Liver (tissue), 8 donors: ENCODE measurements at regions not wholly inside any gene's neighbourhood (a gene's known extent, or its start where the extent isn't known, plus 50 kb on each side); places are given as distances from the start of the nearest gene placed in this dataset.

Source experiments
- DNase-seq: peaks from one replicate; pipeline ENCODE4 v3.0.0-alpha.2; 2017; ENCODE audit warnings: low spot score
- H3K27ac ChIP-seq, 2 donors: one replicate each; pipeline ENCODE4 v1.7.0; 2013; ENCODE audit warnings: inconsistent platforms in 2 of 2, low read length in 2 of 2, control low read depth in 1 of 2, low read depth in 1 of 2, mild to moderate bottlenecking in 1 of 2
- H3K27me3 ChIP-seq, 4 donors: one replicate each; pipeline versions ENCODE4 v1.6.1 to v1.7.0; 2013; ENCODE audit warnings: low read length in 3 of 4, inconsistent platforms in 1 of 4, mild to moderate bottlenecking in 1 of 4, moderate library complexity in 1 of 4; ENCODE audit not compliant: control insufficient read depth in 4 of 4, insufficient read depth in 4 of 4
- H3K36me3 ChIP-seq, 4 donors: one replicate each; pipeline versions ENCODE4 v1.6.1 to v1.7.0; 2013; ENCODE audit warnings: low read length in 3 of 4, mild to moderate bottlenecking in 3 of 4, low read depth in 1 of 4, moderate library complexity in 1 of 4; ENCODE audit not compliant: control insufficient read depth in 4 of 4, insufficient read depth in 3 of 4
- H3K4me1 ChIP-seq, 4 donors: one replicate each; pipeline versions ENCODE4 v1.6.1 to v1.7.0; 2013; ENCODE audit warnings: low read length in 3 of 4, mild to moderate bottlenecking in 3 of 4, moderate library complexity in 1 of 4; ENCODE audit not compliant: control insufficient read depth in 4 of 4, insufficient read depth in 4 of 4
- H3K4me3 ChIP-seq, 3 donors: one replicate each; pipeline versions ENCODE4 v1.6.1 to v1.7.0; 2013; ENCODE audit warnings: low read length in 3 of 3, control low read depth in 1 of 3, low read depth in 1 of 3, mild to moderate bottlenecking in 1 of 3
- H3K9ac ChIP-seq, 2 donors: one replicate each; pipeline ENCODE4 v1.7.0; 2013; ENCODE audit warnings: low read length in 2 of 2, mild to moderate bottlenecking in 2 of 2, moderate library complexity in 2 of 2, control low read depth in 1 of 2, low read depth in 1 of 2
- H3K9me3 ChIP-seq, 4 donors: one replicate each; pipeline versions ENCODE4 v1.6.1 to v1.7.0; 2013; ENCODE audit warnings: low read length in 3 of 4; ENCODE audit not compliant: control insufficient read depth in 4 of 4
- CTCF ChIP-seq: fragments of 150-350 bp; IDR thresholded peaks from 2 replicates; pipeline ENCODE4 v1.5.1; 2017; ENCODE audit warnings: improper control_type of control experiment, low read depth, low read length; ENCODE audit not compliant: missing input control
- EGR1 ChIP-seq, 2 donors: IDR thresholded peaks; 2 replicates each; pipeline ENCODE4 v1.6.1; 2016 to 2018; ENCODE audit warnings: antibody characterized with exemption in 2 of 2, low read depth in 2 of 2
- FOXA1 ChIP-seq: IDR thresholded peaks from 2 replicates; pipeline ENCODE4 v1.6.1; 2016; ENCODE audit warnings: antibody characterized with exemption
- FOXA2 ChIP-seq: IDR thresholded peaks from 2 replicates; pipeline ENCODE4 v1.6.1; 2016; ENCODE audit warnings: antibody characterized with exemption
- GABPA ChIP-seq, 2 donors: IDR thresholded peaks in 1 of 2; conservative IDR thresholded peaks in 1 of 2; 2 replicates each; pipeline ENCODE4 v1.6.1; 2016; ENCODE audit warnings: antibody characterized with exemption in 2 of 2, mild to moderate bottlenecking in 1 of 2, moderate library complexity in 1 of 2
- HNF4A ChIP-seq, 2 donors: conservative IDR thresholded peaks; 2 replicates each; pipeline ENCODE4 v1.6.1; 2016; ENCODE audit warnings: antibody characterized with exemption in 2 of 2, mild to moderate bottlenecking in 2 of 2
- JUND ChIP-seq, 2 donors: IDR thresholded peaks; 2 replicates each; pipeline ENCODE4 v1.6.1; 2016; ENCODE audit warnings: antibody characterized with exemption in 2 of 2
- MAX ChIP-seq: IDR thresholded peaks from 2 replicates; pipeline ENCODE4 v1.6.1; 2016; ENCODE audit warnings: antibody characterized with exemption
- NR2F2 ChIP-seq: IDR thresholded peaks from 2 replicates; pipeline ENCODE4 v1.6.1; 2016; ENCODE audit warnings: antibody characterized with exemption
- RAD21 ChIP-seq, 2 donors: IDR thresholded peaks; 2 replicates each; pipeline ENCODE4 v1.6.1; 2016; ENCODE audit warnings: antibody characterized with exemption in 2 of 2, mild to moderate bottlenecking in 2 of 2
- REST ChIP-seq: IDR thresholded peaks from 2 replicates; pipeline ENCODE4 v1.6.1; 2016; ENCODE audit warnings: antibody characterized with exemption, mild to moderate bottlenecking
- RXRA ChIP-seq, 2 donors: IDR thresholded peaks; 2 replicates each; pipeline ENCODE4 v1.6.1; 2017 to 2018; ENCODE audit warnings: antibody characterized with exemption in 2 of 2, mild to moderate bottlenecking in 1 of 2
- SP1 ChIP-seq: IDR thresholded peaks from 2 replicates; pipeline ENCODE4 v1.6.1; 2018; ENCODE audit warnings: antibody characterized with exemption, mild to moderate bottlenecking
- TAF1 ChIP-seq: conservative IDR thresholded peaks from 2 replicates; pipeline ENCODE4 v1.6.1; 2016; ENCODE audit warnings: antibody characterized with exemption, mild to moderate bottlenecking
- YY1 ChIP-seq: IDR thresholded peaks from 2 replicates; pipeline ENCODE4 v1.6.1; 2016; ENCODE audit warnings: antibody characterized with exemption, mild to moderate bottlenecking
- WGBS: extraction: QIAGEN DNeasy Blood & Tissue Kit; methylation state at CpG from one replicate; pipeline ENCODE4 v1.1.7; 2013; 5-methylcytosine and 5-hydroxymethylcytosine counted together
- TF ChIP-seq, protein P1 (sequence below): IDR thresholded peaks from 2 replicates; pipeline ENCODE4 v1.6.1; 2016; ENCODE audit warnings: antibody characterized with exemption
- TF ChIP-seq, protein P2 (sequence below): IDR thresholded peaks from 2 replicates; pipeline ENCODE4 v1.6.1; 2016; ENCODE audit warnings: antibody characterized with exemption
- donor health status: healthy.
- donor health status: healthy.
- donor health status: healthy.
- donor health status: healthy.
- donor health status: healthy.

GRCh38 chr1:240706150-240706935, 94.4 kb upstream of the GREM2 start:
- no peaks in the 10 kb centered on the region for H3K9me3 ChIP-seq
- TF ChIP-seq TAF1 (no peak), CTCF (no peak), FOXA2 (no peak), RXRA (IDR thresholded peaks at IDR 0.05) (no peak), SP1 (no peak), GABPA (IDR thresholded peaks at IDR 0.05 in 1 of 2, conservative IDR thresholded peaks at IDR 0.05 in 1 of 2) (no peak), MAX (no peak), HNF4A (conservative IDR thresholded peaks at IDR 0.05) (no peak), FOXA1 (no peak), YY1 (no peak), RAD21 (IDR thresholded peaks at IDR 0.05) (no peak), NR2F2 (no peak)
- TF ChIP-seq, protein P1, sequence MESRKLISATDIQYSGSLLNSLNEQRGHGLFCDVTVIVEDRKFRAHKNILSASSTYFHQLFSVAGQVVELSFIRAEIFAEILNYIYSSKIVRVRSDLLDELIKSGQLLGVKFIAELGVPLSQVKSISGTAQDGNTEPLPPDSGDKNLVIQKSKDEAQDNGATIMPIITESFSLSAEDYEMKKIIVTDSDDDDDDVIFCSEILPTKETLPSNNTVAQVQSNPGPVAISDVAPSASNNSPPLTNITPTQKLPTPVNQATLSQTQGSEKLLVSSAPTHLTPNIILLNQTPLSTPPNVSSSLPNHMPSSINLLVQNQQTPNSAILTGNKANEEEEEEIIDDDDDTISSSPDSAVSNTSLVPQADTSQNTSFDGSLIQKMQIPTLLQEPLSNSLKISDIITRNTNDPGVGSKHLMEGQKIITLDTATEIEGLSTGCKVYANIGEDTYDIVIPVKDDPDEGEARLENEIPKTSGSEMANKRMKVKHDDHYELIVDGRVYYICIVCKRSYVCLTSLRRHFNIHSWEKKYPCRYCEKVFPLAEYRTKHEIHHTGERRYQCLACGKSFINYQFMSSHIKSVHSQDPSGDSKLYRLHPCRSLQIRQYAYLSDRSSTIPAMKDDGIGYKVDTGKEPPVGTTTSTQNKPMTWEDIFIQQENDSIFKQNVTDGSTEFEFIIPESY = no peak
- H3K27me3 ChIP-seq = no peaks in the 10 kb centered on the region
- no peak overlapping the region for H3K27ac ChIP-seq
- no peak overlapping the region for H3K4me3 ChIP-seq
- H3K4me1 ChIP-seq = no peaks in the 10 kb centered on the region
- H3K9ac ChIP-seq = no peak overlapping the region
- no peak for DNase-seq
- 60% methylated on average over 7 of the region's 7 CpGs for WGBS
- no peaks in the 10 kb centered on the region for H3K36me3 ChIP-seq

DNA sequence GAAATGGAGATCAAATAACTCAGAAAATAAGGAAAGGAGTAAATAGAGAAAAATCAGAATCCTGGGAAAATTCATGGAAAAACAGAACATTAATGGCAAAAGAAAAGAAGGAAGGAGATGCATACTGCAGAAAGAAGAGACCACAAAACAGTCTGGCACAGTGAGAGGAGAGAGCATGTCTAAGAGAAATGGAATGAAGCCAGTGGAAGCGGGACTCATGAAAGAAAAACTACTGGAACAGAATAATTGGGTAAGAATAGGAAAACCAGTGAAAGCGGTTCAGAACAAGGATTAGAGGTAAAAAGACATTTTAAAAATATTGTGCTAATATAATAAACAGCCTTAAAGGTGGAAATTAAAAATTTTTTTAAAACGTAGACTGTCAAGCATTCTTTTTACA, 93.6 kb upstream of the GREM2 start:
- H3K4me3 ChIP-seq = no peak overlapping the region

More for the DNA sequence above, 93.6 kb upstream of the GREM2 start:
- H3K27me3 ChIP-seq = no peaks in the 10 kb centered on the region
- 63% methylated on average over 3 of the region's 3 CpGs for WGBS
- H3K27ac ChIP-seq = no peak overlapping the region
- DNase-seq = no peak
- no peaks in the 10 kb centered on the region for H3K4me1 ChIP-seq
- no peak overlapping the region for H3K9ac ChIP-seq
- H3K9me3 ChIP-seq = no peaks in the 10 kb centered on the region
- no peak for TF ChIP-seq NR2F2
- no peak for TF ChIP-seq RAD21 (IDR thresholded peaks at IDR 0.05)
- no peak for TF ChIP-seq MAX
- no peak for TF ChIP-seq FOXA1
- no peak for TF ChIP-seq TAF1
- no peak for TF ChIP-seq HNF4A (conservative IDR thresholded peaks at IDR 0.05)
- TF ChIP-seq, protein P2, sequence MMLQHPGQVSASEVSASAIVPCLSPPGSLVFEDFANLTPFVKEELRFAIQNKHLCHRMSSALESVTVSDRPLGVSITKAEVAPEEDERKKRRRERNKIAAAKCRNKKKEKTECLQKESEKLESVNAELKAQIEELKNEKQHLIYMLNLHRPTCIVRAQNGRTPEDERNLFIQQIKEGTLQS = no peak
- no peak for TF ChIP-seq RXRA (IDR thresholded peaks at IDR 0.05)
- TF ChIP-seq JUND (IDR thresholded peaks at IDR 0.05) = no peak
- TF ChIP-seq REST = no peak
- no peak for TF ChIP-seq YY1
- TF ChIP-seq EGR1 (IDR thresholded peaks at IDR 0.05; ENCODE audit: low read depth in 2 of 2) = no peak
- no peaks in the 10 kb centered on the region for H3K36me3 ChIP-seq
